HG03558 (cell line): ENCODE measurements at regions not wholly inside any gene's neighbourhood (a gene's known extent, or its start where the extent isn't known, plus 50 kb on each side); places are given as distances from the start of the nearest gene placed in this dataset.

Experiments used
- ATAC-seq: cut with Tn5 transposase; IDR thresholded peaks from one replicate; pipeline ENCODE4 v1.9.1; 2021; ENCODE audit warnings: moderate number of reproducible peaks; ENCODE audit not compliant: unreplicated experiment; ENCODE audit errors: extremely low read depth

- ATAC-seq, result no peak
These were observed 51.0 kb upstream of the TNC start for GRCh38 chr9:115169003-115169402.

GRCh38 chr9:115170358-115171073 is 52.6 kb upstream of the TNC start:
- no peak for ATAC-seq

DNA sequence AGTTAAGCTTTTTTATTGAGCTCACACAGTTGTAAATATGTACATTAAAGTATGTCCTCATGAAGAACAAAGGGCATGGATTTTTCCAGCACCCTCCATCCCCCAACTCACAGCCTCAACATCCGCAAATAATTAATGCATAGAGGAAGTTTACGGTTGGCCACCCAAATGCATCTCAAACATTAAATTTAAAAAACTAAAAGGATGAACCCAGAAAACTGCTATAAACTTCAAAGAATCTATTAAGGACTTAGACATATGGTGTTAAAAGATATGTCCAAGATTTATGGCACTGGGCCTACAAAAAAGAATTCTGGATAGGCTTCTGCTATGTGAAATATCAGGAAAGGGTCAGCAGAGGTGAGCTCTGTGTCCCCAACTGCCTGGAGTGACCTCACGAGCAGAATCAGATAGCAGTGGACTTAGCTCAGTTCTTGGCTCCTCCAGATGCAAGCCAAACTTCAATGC is 54.0 kb upstream of the TNC start:
- no peak for ATAC-seq

GRCh38 chr9:115182264-115182663 is 64.3 kb upstream of the TNC start:
- ATAC-seq, result no peak

GRCh38 chr9:115183436-115183835 is 65.5 kb upstream of the TNC start:
- no peak for ATAC-seq

GRCh38 chr9:115189686-115190085 is 71.7 kb upstream of the TNC start:
- no peak for ATAC-seq

DNA sequence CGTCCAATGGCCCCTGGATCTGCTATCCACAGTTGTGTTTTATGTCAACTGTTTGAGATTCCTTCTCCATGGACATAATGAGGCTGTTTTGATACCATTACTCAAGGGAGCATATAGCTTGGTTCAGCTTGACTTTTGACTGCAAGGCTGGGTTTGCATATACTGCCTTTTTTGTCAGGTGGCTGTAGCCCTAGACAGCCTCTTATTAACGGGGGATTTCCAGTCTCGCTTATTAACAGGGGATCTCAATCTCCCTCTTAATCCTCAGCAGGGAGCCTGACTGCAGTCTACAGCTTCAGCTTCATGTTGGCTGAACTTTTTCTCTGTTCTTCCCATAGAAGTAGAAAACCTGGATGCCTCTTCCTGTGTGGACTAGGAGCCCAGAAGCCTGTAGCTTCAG is 73.7 kb upstream of the TNC start:
- ATAC-seq, result no peak

GRCh38 chr9:115192280-115192679 is 74.3 kb upstream of the TNC start:
- ATAC-seq, result no peak

- no peak for ATAC-seq
These were observed 75.0 kb upstream of the TNC start for GRCh38 chr9:115192835-115193525.

- no peak for ATAC-seq
These were observed 75.8 kb upstream of the TNC start for GRCh38 chr9:115193777-115194176.

GRCh38 chr9:115194216-115194615 is 76.3 kb upstream of the TNC start:
- ATAC-seq, result no peak

DNA sequence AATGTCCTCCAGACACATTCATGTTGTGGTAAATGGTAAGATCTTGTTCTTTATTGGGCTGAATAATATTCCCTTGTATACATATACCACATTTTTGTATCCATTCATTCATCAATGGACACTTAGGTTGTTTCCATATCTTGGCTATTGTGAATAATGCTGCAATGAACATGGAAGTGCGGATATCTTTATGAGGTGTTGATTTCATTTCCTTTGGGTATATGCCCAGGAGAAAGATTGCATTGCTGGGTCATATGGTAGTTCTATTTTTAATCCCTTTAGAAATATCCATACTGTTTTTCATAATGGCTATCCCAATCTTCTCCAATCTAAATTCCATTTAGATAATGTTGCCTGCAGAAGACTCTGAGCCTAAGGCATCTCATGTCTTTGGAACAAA is 78.0 kb upstream of the TNC start:
- no peak for ATAC-seq

GRCh38 chr9:115196919-115197318 is 79.0 kb upstream of the TNC start:
- no peak for ATAC-seq

- ATAC-seq, result no peak
These were observed 80.0 kb upstream of the TNC start for GRCh38 chr9:115198001-115198400.

- ATAC-seq, result no peak
These were observed 83.0 kb upstream of the TNC start for GRCh38 chr9:115200711-115201505.

GRCh38 chr9:115202181-115202580 is 84.2 kb upstream of the TNC start:
- ATAC-seq, result no peak

DNA sequence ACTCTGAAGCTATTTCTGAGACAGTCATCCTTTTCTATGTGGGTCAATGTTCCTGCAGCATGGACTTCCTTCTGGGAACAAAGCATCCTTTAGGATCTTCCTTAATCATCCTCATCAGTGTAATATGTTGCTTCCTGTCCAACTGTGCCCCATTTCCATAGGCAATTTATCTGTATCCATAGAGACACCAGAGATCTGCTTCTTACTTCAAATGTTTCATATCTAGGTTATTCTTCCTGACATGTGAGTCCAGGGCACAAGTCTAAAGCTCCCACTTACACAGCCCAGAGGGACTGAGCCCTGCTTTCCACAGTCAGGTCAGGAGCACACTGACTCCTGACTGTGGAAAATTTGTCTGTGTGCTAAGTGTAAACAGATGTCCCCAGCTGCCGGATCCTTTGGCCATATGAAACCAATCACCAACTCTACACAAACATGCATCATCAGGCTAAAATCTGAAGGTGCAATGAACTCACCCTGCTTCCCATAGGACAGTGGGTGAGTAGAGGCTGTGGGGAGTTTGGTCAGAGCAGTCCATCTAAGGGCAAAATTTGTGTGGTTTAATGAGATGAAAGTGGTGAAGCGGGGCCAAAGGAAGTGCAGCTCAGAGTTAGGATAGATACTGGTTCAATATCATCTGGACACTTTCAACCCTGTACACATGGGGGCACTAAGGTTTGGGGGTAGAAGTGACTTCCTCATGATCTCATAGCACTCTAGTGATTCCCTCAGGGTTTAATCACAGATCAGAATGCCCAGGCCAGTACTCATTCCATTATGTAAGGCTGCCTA is 85.2 kb upstream of the TNC start:
- no peak for ATAC-seq

DNA sequence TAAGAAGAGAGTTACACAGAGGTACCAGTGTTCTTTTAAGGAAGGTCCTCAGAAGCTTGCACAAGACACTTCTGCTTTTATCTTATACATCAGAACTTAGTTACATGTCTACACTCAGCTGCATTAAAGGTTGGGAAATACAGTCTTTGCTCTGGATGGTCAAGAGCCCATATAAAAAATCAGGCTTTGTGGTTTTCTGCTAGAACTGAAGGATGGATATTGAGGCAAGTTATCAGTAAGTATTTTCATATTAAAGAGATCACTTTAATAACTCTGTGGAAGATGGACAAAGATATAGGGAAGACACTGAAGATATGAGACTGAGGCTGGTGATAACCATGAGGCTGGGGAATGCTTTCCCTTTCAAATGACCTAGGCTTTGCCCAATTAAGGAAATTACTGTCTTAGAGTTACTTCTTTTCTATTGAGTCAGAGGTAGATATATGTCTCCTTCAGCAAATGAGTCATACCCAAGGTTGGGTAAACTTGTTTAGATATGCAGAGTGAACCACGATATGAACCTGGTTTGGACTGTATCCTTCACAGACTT is 87.0 kb upstream of the TNC start:
- ATAC-seq, result peak; percentile 31

- ATAC-seq, result peak; percentile 22
These were observed 89.3 kb upstream of the TNC start for GRCh38 chr9:115207003-115207836.
